A673 (cell line): ENCODE measurements at regions not wholly inside any gene's neighbourhood (a gene's known extent, or its start where the extent isn't known, plus 50 kb on each side); places are given as distances from the start of the nearest gene placed in this dataset.

Source experiments
- BruUV-seq: library from RNA; stranded (reverse); fragments of 400-500 nt; replicated peaks from 2 replicates; lab custom pipeline; 2021; lab: Mats Ljungman, UMichigan
- CTCF ChIA-PET: fragments of 300-600 bp; sonication (Branson Sonifier 250); formaldehyde crosslinking; loops from one replicate; lab custom pipeline; 2022; ENCODE audit warnings: antibody characterized with exemption; lab: Charles Lee
- POLR2A ChIA-PET: fragments of 300-600 bp; sonication (Branson Sonifier 250); formaldehyde crosslinking; loops from one replicate; lab custom pipeline; 2022; ENCODE audit warnings: antibody characterized with exemption; ENCODE audit not compliant: low non-redundant PET; lab: Charles Lee
- DNase-seq: peaks from one replicate; pipeline ENCODE4 v3.0.0-alpha.2; 2015; ENCODE audit warnings: low spot score
- H3K27ac ChIP-seq: fragments of 200-600 bp; sonication (generic); 2 replicates; pipeline ENCODE4 v1.5.1; 2016; ENCODE audit warnings: mixed run types, low read depth, mild to moderate bottlenecking, mixed read lengths, antibody characterized with exemption, low read length; ENCODE audit not compliant: poor library complexity, severe bottlenecking
- H3K27me3 ChIP-seq: fragments of 200-600 bp; sonication (generic); replicated peaks from 2 replicates; pipeline ENCODE4 v1.6.1; 2017; ENCODE audit warnings: mixed run types, low read depth, mild to moderate bottlenecking, mixed read lengths, antibody characterized with exemption, low read length; ENCODE audit not compliant: insufficient read depth, poor library complexity
- H3K36me3 ChIP-seq: fragments of 200-600 bp; sonication (generic); 2 replicates; pipeline ENCODE4 v1.6.1; 2016; ENCODE audit warnings: mixed run types, mild to moderate bottlenecking, mixed read lengths, antibody characterized with exemption, low read length; ENCODE audit not compliant: insufficient read depth, poor library complexity, severe bottlenecking
- H3K4me1 ChIP-seq: fragments of 200-600 bp; sonication (generic); 2 replicates; pipeline ENCODE4 v1.6.1; 2017; ENCODE audit warnings: mixed run types, mild to moderate bottlenecking, mixed read lengths, antibody characterized with exemption, low read length; ENCODE audit not compliant: insufficient read depth, poor library complexity, severe bottlenecking
- H3K4me3 ChIP-seq: fragments of 200-600 bp; sonication (generic); 2 replicates; pipeline ENCODE4 v1.5.1; 2016; ENCODE audit warnings: low read depth, mixed run types, mild to moderate bottlenecking, mixed read lengths, low read length; ENCODE audit not compliant: poor library complexity, severe bottlenecking
- H3K9me3 ChIP-seq: fragments of 200-600 bp; sonication (generic); 2 replicates; pipeline ENCODE4 v1.6.1; 2016; ENCODE audit warnings: mixed run types, low read depth, mild to moderate bottlenecking, mixed read lengths, antibody characterized with exemption, low read length; ENCODE audit not compliant: poor library complexity, severe bottlenecking
- EZH2 ChIP-seq: fragments of 200-600 bp; sonication (generic); IDR thresholded peaks from 2 replicates; pipeline ENCODE4 v1.6.1; 2017; ENCODE audit warnings: borderline replicate concordance, low read depth, mild to moderate bottlenecking, mixed read lengths, antibody characterized with exemption, low read length; ENCODE audit not compliant: poor library complexity, severe bottlenecking
- intact Hi-C: fragments of 100-400 bp; cut with micrococcal nuclease; formaldehyde crosslinking; loops from one replicate; pipeline ENCODE4 v1.10.0; 2022; ENCODE audit not compliant: unreplicated experiment
- TF ChIP-seq, protein P1 (sequence below): fragments of 300-800, 200-600 bp; sonication (generic); conservative IDR thresholded peaks from 2 replicates; pipeline ENCODE4 v1.5.1; 2017; ENCODE audit warnings: low read depth, mild to moderate bottlenecking, antibody characterized with exemption, low read length, moderate library complexity, mixed read lengths

GRCh38 chr16:86041807-86042206 lies 142.8 kb downstream of the IRF8 start:
- intact Hi-C loops, result no loop called here
- DNase-seq, result no peak
- peaks cover 33% of the 10 kb centered on the region for H3K27me3 ChIP-seq
- BruUV-seq, result no TSS peak
- no peaks in the 10 kb centered on the region for H3K36me3 ChIP-seq
- TF ChIP-seq EZH2, result no peak
- TF ChIP-seq, protein P1, sequence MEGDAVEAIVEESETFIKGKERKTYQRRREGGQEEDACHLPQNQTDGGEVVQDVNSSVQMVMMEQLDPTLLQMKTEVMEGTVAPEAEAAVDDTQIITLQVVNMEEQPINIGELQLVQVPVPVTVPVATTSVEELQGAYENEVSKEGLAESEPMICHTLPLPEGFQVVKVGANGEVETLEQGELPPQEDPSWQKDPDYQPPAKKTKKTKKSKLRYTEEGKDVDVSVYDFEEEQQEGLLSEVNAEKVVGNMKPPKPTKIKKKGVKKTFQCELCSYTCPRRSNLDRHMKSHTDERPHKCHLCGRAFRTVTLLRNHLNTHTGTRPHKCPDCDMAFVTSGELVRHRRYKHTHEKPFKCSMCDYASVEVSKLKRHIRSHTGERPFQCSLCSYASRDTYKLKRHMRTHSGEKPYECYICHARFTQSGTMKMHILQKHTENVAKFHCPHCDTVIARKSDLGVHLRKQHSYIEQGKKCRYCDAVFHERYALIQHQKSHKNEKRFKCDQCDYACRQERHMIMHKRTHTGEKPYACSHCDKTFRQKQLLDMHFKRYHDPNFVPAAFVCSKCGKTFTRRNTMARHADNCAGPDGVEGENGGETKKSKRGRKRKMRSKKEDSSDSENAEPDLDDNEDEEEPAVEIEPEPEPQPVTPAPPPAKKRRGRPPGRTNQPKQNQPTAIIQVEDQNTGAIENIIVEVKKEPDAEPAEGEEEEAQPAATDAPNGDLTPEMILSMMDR, result no peak
- no peak overlapping the region for H3K27ac ChIP-seq
- H3K9me3 ChIP-seq, result no peaks in the 10 kb centered on the region
- ChIA-PET CTCF (no interaction called here), POLR2A (no interaction called here)
- no peak overlapping the region for H3K4me3 ChIP-seq
- no peaks in the 10 kb centered on the region for H3K4me1 ChIP-seq

- Histone ChIP-seq H3K36me3 (no peaks in the 10 kb centered on the region), H3K4me1 (no peaks in the 10 kb centered on the region), H3K27ac (no peak overlapping the region), H3K4me3 (no peak overlapping the region), H3K27me3 (peaks cover 39% of the 10 kb centered on the region), H3K9me3 (no peaks in the 10 kb centered on the region)
- DNase-seq, result no peak
- no TSS peak for BruUV-seq
- TF ChIP-seq EZH2, result no peak
- TF ChIP-seq, protein P1, result no peak
- intact Hi-C loops, result no loop called here
- POLR2A ChIA-PET, result no interaction called here
- CTCF ChIA-PET, result no interaction called here
These were observed 143.4 kb downstream of the IRF8 start for GRCh38 chr16:86042393-86042792.

GRCh38 chr16:86042996-86043725 lies 144.2 kb downstream of the IRF8 start:
- H3K4me1 ChIP-seq, result no peaks in the 10 kb centered on the region
- no peaks in the 10 kb centered on the region for H3K36me3 ChIP-seq
- H3K27ac ChIP-seq, result no peak overlapping the region
- ChIA-PET POLR2A (no interaction called here), CTCF (interaction anchor here (1.3 kb wide), 1 partner anchor 222 kb away, joined by 4 read pairs; no protein-coding TSS in a partner anchor)
- intact Hi-C loops, result no loop called here
- H3K27me3 ChIP-seq, result peaks cover 47% of the 10 kb centered on the region
- TF ChIP-seq, protein P1, result no peak
- TF ChIP-seq EZH2, result no peak
- no TSS peak for BruUV-seq
- H3K9me3 ChIP-seq, result no peaks in the 10 kb centered on the region
- no peak for DNase-seq
- no peak overlapping the region for H3K4me3 ChIP-seq
